ENCODE measurements at regions not wholly inside any gene's neighbourhood (a gene's known extent, or its start where the extent isn't known, plus 50 kb on each side); places are given as distances from the start of the nearest gene placed in this dataset.
"Not testable (repeated sequence)": the region's sequence is repeated elsewhere in the genome, so short reads cannot be mapped to it uniquely, and the experiment has no call there.

- in situ Hi-C loops (cut with MboI; ENCODE audit: low pct_unique_long_range_greater_than_20kb, low sequenced_read_pairs, unreplicated experiment); DNase-seq (ENCODE audit: low spot score): not testable (repeated sequence)
These were observed 520.8 kb downstream of the TTLL7 start for GRCh38 chr1:83478127-83478526.

GRCh38 chr1:83476518-83476917 lies 522.4 kb downstream of the TTLL7 start:
- in situ Hi-C loops (cut with MboI; ENCODE audit: low pct_unique_long_range_greater_than_20kb, low sequenced_read_pairs, unreplicated experiment); DNase-seq (ENCODE audit: low spot score): not testable (repeated sequence)

- DNase-seq (ENCODE audit: low spot score); in situ Hi-C loops (cut with MboI; ENCODE audit: low pct_unique_long_range_greater_than_20kb, low sequenced_read_pairs, unreplicated experiment): not testable (repeated sequence)
These were observed 524.0 kb downstream of the TTLL7 start for GRCh38 chr1:83474946-83475345.

GRCh38 chr1:83473986-83474385 lies 524.9 kb downstream of the TTLL7 start:
- DNase-seq (ENCODE audit: low spot score); in situ Hi-C loops (cut with MboI; ENCODE audit: low pct_unique_long_range_greater_than_20kb, low sequenced_read_pairs, unreplicated experiment): not testable (repeated sequence)

- DNase-seq (ENCODE audit: low spot score); in situ Hi-C loops (cut with MboI; ENCODE audit: low pct_unique_long_range_greater_than_20kb, low sequenced_read_pairs, unreplicated experiment): not testable (repeated sequence)
These were observed 526.9 kb downstream of the TTLL7 start for GRCh38 chr1:83472066-83472465.

- DNase-seq (ENCODE audit: low spot score); in situ Hi-C loops (cut with MboI; ENCODE audit: low pct_unique_long_range_greater_than_20kb, low sequenced_read_pairs, unreplicated experiment): not testable (repeated sequence)
These were observed 527.7 kb downstream of the TTLL7 start for GRCh38 chr1:83471272-83471671.

- DNase-seq (ENCODE audit: low spot score); in situ Hi-C loops (cut with MboI; ENCODE audit: low pct_unique_long_range_greater_than_20kb, low sequenced_read_pairs, unreplicated experiment): not testable (repeated sequence)
These were observed 530.6 kb downstream of the TTLL7 start for GRCh38 chr1:83468336-83468735.

GRCh38 chr1:83457735-83458248 lies 541.1 kb downstream of the TTLL7 start:
- in situ Hi-C loops (cut with MboI; ENCODE audit: low pct_unique_long_range_greater_than_20kb, low sequenced_read_pairs, unreplicated experiment); DNase-seq (ENCODE audit: low spot score): not testable (repeated sequence)

GRCh38 chr1:83457281-83457680 lies 541.7 kb downstream of the TTLL7 start:
- DNase-seq (ENCODE audit: low spot score); in situ Hi-C loops (cut with MboI; ENCODE audit: low pct_unique_long_range_greater_than_20kb, low sequenced_read_pairs, unreplicated experiment): not testable (repeated sequence)

- in situ Hi-C loops (cut with MboI; ENCODE audit: low pct_unique_long_range_greater_than_20kb, low sequenced_read_pairs, unreplicated experiment); DNase-seq (ENCODE audit: low spot score): not testable (repeated sequence)
These were observed 543.2 kb downstream of the TTLL7 start for GRCh38 chr1:83455753-83456152.

- DNase-seq (ENCODE audit: low spot score); in situ Hi-C loops (cut with MboI; ENCODE audit: low pct_unique_long_range_greater_than_20kb, low sequenced_read_pairs, unreplicated experiment): not testable (repeated sequence)
These were observed 553.1 kb downstream of the TTLL7 start for GRCh38 chr1:83445873-83446272.

- in situ Hi-C loops (cut with MboI; ENCODE audit: low pct_unique_long_range_greater_than_20kb, low sequenced_read_pairs, unreplicated experiment); DNase-seq (ENCODE audit: low spot score): not testable (repeated sequence)
These were observed 556.5 kb downstream of the TTLL7 start for GRCh38 chr1:83442412-83442811.

- in situ Hi-C loops (cut with MboI; ENCODE audit: low pct_unique_long_range_greater_than_20kb, low sequenced_read_pairs, unreplicated experiment); DNase-seq (ENCODE audit: low spot score): not testable (repeated sequence)
These were observed 558.3 kb downstream of the TTLL7 start for GRCh38 chr1:83440586-83440985.

GRCh38 chr1:83440021-83440420 lies 558.9 kb downstream of the TTLL7 start:
- in situ Hi-C loops (cut with MboI; ENCODE audit: low pct_unique_long_range_greater_than_20kb, low sequenced_read_pairs, unreplicated experiment); DNase-seq (ENCODE audit: low spot score): not testable (repeated sequence)

GRCh38 chr1:83438316-83438715 lies 560.6 kb downstream of the TTLL7 start:
- in situ Hi-C loops (cut with MboI; ENCODE audit: low pct_unique_long_range_greater_than_20kb, low sequenced_read_pairs, unreplicated experiment); DNase-seq (ENCODE audit: low spot score): not testable (repeated sequence)

- in situ Hi-C loops (cut with MboI; ENCODE audit: low pct_unique_long_range_greater_than_20kb, low sequenced_read_pairs, unreplicated experiment); DNase-seq (ENCODE audit: low spot score): not testable (repeated sequence)
These were observed 563.6 kb downstream of the TTLL7 start for GRCh38 chr1:83435336-83435735.

GRCh38 chr1:83427566-83427965 lies 571.4 kb downstream of the TTLL7 start:
- in situ Hi-C loops (cut with MboI; ENCODE audit: low pct_unique_long_range_greater_than_20kb, low sequenced_read_pairs, unreplicated experiment), result not testable (repeated sequence)

GRCh38 chr1:83423382-83423781 lies 575.5 kb downstream of the TTLL7 start:
- DNase-seq (ENCODE audit: low spot score); in situ Hi-C loops (cut with MboI; ENCODE audit: low pct_unique_long_range_greater_than_20kb, low sequenced_read_pairs, unreplicated experiment): not testable (repeated sequence)

More at GRCh38 chr1:83427566-83427965, 571.4 kb downstream of the TTLL7 start:
- DNase-seq (ENCODE audit: low spot score), result not testable (repeated sequence)

Measured in GM13977 (cell line).